Fibroblast of the aortic adventitia (primary cell): ENCODE measurements at regions not wholly inside any gene's neighbourhood (a gene's known extent, or its start where the extent isn't known, plus 50 kb on each side); places are given as distances from the start of the nearest gene placed in this dataset.
A peak's percentile ranks its signal among the peaks of the same experiment; 100 is the strongest.
"Not testable (repeated sequence)": the region's sequence is repeated elsewhere in the genome, so short reads cannot be mapped to it uniquely, and the experiment has no call there.

ENCODE experiments used
- DNase-seq: peaks from one replicate; pipeline ENCODE4 v3.0.0-alpha.2; 2010; ENCODE audit warnings: low read depth
- H3K4me3 ChIP-seq: 2 replicates; pipeline ENCODE4 v1.5.1; 2011; ENCODE audit warnings: low read depth, mild to moderate bottlenecking, control low read depth, low read length, moderate library complexity
- TF ChIP-seq, protein P1 (sequence below): IDR thresholded peaks from 2 replicates; pipeline ENCODE4 v1.5.1; 2011; ENCODE audit warnings: mild to moderate bottlenecking, low read length, control low read depth, inconsistent platforms; ENCODE audit not compliant: insufficient read depth

DNA sequence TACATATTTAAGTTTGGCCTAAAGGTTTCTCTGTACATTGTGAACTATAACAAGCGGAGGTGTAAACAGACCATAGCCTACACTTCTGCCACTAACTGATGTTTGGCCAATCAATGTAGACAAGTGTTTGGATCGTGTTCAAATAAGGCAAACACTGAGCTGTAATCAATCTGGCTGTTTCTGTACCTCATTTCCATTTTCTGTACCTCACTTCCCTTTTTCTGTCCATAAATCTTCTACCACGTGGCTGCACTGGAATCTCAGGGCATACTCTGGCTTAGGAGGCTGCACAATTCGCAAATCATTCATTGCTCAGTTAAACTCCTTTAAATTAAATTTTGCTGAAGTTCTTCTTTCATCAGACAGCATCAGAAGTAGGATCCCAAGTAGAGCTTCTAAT, 140.9 kb downstream of the SLC25A46 start:
- TF ChIP-seq, protein P1, sequence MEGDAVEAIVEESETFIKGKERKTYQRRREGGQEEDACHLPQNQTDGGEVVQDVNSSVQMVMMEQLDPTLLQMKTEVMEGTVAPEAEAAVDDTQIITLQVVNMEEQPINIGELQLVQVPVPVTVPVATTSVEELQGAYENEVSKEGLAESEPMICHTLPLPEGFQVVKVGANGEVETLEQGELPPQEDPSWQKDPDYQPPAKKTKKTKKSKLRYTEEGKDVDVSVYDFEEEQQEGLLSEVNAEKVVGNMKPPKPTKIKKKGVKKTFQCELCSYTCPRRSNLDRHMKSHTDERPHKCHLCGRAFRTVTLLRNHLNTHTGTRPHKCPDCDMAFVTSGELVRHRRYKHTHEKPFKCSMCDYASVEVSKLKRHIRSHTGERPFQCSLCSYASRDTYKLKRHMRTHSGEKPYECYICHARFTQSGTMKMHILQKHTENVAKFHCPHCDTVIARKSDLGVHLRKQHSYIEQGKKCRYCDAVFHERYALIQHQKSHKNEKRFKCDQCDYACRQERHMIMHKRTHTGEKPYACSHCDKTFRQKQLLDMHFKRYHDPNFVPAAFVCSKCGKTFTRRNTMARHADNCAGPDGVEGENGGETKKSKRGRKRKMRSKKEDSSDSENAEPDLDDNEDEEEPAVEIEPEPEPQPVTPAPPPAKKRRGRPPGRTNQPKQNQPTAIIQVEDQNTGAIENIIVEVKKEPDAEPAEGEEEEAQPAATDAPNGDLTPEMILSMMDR = no peak
- no peak for DNase-seq
- H3K4me3 ChIP-seq = no peak overlapping the region

DNA sequence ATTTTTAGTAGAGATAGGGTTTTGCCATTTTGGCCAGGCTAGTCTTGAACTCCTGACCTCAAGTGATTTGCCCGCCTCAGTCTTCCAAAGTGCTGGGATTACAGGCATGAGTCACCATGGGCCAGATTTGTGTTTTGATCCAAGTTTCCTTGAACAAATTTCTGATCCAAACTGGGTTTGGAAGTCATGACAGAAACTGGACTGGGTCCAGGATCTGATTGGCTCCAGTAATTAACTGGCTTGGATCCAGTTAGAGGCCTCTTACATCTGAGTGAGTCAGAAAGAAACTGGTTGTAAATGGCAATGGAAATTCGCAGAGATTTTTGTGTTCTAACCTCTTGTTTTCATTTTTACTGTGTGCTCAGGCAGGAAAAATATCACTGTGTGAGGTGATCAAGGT, 141.6 kb downstream of the SLC25A46 start:
- DNase-seq = peak; percentile 99
- TF ChIP-seq, protein P1 = no peak

DNA sequence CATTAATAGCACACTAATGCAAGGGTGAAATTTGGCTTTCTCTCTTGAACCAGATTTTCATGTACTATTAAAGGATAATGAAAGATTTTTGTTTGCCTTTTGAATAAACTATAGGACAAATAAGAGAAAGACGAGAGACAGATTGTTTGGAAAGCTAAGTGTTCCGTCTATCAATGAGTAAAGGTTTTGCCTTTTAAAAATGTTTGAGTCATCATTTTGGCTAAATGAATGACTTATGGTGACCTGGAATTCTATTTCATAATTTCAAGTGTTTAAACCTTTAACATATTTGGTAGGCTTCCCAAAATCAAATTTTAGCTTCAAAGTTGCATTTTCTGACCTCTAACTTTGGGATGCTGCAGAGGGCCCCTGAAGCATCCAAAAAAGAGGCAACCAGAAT, 145.2 kb downstream of the SLC25A46 start:
- H3K4me3 ChIP-seq = no peak overlapping the region
- TF ChIP-seq, protein P1 = no peak
- DNase-seq = peak; percentile 60

More for the DNA sequence above, 141.6 kb downstream of the SLC25A46 start:
- no peak overlapping the region for H3K4me3 ChIP-seq

DNA sequence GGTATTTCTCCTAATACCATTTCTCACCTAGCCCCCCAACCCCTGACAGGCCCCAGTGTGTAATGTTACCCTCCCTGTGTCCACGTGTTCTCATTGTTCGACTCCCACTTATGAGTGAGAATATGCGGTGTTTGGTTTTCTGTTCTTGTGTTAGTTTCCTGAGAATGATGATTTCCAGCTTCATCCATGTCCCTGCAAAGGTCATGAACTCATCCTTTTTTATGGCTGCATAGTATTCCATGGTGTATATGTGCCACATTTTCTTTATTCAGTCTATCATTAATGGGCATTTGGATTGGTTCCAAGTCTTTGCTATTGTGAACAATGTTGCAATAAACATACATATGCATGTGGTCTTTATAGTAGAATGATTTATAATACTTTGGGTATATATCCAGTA, 148.4 kb downstream of the SLC25A46 start:
- not testable (repeated sequence) for DNase-seq

GRCh38 chr5:110893854-110894483, 155.2 kb downstream of the SLC25A46 start:
- DNase-seq, H3K4me3 ChIP-seq: not testable (repeated sequence)

More for the DNA sequence above, 148.4 kb downstream of the SLC25A46 start:
- H3K4me3 ChIP-seq = not testable (repeated sequence)

DNA sequence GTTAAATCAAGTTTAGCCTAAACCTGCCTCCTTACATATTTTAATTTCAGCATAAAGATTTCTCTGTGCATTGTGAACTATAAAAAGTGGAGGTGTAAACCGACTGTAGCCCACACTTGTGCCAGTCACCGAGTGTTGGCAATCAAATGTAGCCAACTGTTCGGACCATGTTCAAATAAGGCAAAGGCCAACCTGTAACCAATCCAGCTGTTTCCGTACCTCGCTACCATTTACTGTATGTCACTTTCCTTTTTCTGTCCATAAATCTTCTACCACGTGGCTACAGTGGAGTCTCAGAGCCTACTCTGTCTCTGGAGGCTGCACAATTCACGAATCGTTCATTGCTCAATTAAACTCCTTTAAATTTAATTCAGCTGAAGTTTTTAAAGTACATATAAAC, 156.0 kb downstream of the SLC25A46 start:
- TF ChIP-seq, protein P1 = no peak
- no peak for DNase-seq
- no peak overlapping the region for H3K4me3 ChIP-seq

- TF ChIP-seq, protein P1 = no peak
- peak; percentile 69 for DNase-seq
- no peak overlapping the region for H3K4me3 ChIP-seq
Observed at GRCh38 chr5:110896901-110897300, 158.1 kb downstream of the SLC25A46 start.
